Putamen (tissue), 1 donor: ENCODE measurements at regions not wholly inside any gene's neighbourhood (a gene's known extent, or its start where the extent isn't known, plus 50 kb on each side); places are given as distances from the start of the nearest gene placed in this dataset.

Experiments
- DNase-seq: peaks from one replicate; pipeline ENCODE4 v3.0.0-alpha.2; 2016; ENCODE audit warnings: low spot score

GRCh38 chr4:125440814-125441213, 126.1 kb downstream of the FAT4 start:
- DNase-seq: no peak

DNA sequence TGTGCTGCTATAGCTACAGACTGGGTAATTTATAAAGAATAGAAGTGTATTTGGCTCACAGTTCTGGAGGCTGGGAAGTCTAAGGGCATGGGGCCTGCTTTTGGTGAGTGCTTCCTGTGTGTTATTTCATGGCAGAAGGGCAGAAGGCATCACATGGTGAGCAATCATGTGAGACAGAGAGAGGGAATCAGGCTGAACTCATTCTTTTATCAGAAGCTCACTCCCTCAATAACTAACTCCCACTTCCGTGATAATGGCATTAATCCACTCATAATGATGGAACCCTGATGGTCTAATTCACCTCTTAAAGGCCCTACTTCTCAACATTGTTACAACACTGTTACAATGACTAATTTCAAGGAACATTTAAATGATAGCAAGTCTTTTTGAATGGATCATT, 129.4 kb downstream of the FAT4 start:
- DNase-seq: no peak

DNA sequence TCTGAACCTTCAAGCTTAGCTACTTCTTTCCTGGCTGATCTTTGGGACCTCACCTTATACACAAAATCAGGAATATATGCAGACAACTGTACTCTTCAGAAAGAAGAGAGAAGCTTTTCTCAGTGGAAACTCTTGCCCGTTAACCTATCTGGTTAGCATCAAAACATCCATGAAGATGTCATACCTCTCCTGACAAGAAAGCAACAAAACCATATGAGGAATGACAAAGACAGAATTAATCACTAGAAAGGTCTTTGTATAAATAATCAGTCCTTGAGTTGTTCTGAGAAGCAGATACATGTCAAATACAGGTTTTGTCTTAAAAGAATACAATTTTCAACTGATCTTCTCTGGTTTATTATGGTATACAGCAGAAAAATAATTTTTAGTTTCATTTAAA, 130.8 kb downstream of the FAT4 start:
- DNase-seq: no peak

GRCh38 chr4:125447551-125448290, 133.0 kb downstream of the FAT4 start:
- DNase-seq: no peak

- no peak for DNase-seq
Observed at GRCh38 chr4:125456075-125456474, 141.3 kb downstream of the FAT4 start.

DNA sequence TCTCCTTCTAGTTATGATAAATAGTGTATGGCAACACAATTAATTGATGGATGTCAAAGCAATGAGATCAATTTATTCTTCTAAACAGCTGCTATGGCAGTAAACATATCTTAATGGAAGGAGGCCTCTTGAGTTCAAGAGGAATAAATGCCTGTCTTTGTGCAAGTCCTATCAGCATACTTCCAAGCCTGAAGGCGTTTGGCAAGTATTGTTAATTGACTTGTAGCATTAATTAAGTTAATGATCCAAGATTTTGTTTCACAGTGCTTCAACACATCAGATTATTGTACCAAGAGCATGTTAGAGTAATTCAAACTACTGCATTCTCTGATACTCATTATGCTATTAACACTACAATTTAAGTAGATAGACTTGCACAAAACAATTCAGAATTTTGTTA, 144.8 kb downstream of the FAT4 start:
- no peak for DNase-seq

GRCh38 chr4:125461676-125462363, 147.1 kb downstream of the FAT4 start:
- DNase-seq: no peak

GRCh38 chr4:125464146-125464545, 149.4 kb downstream of the FAT4 start:
- DNase-seq: no peak

DNA sequence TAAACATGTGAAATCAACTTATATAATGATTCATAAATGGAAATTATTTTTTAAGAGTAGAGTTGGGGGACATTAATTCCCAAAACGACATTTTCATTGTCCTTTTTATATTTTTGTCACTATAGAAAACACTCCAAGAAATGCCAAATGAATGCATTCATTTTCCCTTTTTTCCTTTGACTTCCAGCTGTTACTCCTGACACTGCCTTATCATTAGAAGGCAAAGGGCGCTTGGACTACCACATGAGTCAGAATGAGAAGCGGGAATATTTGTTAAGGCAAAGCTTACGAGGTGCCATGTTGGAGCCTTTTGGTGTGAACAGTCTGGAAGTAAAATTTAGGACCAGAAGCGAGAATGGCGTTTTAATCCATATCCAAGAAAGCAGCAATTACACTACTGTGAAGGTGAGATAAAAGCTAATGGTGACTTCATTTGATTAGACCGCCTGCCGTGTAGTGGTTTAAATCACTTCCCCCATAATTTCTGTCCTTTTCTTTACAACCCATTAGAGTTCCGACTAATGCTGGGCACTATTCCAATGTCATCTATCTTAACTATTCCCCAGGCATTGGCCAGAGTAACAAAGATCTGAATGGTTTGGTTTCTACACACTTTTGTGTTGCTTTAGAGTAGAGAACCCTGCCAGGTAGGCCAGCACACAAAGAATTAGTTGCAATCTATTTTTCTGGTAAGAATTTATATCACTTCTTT, 166.7 kb downstream of the FAT4 start:
- no peak for DNase-seq

- DNase-seq: no peak
Observed at GRCh38 chr4:125482822-125483221, 168.1 kb downstream of the FAT4 start.

DNA sequence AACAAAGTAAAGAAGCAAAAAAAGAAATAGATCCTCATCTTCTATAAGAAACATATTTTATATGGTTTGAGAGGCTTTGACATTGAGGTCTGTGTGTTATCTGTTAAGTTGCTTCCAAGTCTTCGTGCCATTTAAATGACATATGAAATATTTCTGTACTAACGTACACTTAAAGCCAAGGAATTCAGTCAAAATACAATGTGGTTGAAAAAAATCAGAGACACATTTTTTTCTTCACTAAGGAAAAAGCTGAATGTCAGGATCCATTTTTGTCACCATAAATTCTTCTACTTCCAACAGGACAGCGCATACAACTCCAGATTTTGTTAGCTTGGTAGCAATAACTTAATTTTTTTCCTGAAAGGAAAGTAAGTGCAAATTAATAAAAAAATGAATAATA, 168.5 kb downstream of the FAT4 start:
- no peak for DNase-seq

DNA sequence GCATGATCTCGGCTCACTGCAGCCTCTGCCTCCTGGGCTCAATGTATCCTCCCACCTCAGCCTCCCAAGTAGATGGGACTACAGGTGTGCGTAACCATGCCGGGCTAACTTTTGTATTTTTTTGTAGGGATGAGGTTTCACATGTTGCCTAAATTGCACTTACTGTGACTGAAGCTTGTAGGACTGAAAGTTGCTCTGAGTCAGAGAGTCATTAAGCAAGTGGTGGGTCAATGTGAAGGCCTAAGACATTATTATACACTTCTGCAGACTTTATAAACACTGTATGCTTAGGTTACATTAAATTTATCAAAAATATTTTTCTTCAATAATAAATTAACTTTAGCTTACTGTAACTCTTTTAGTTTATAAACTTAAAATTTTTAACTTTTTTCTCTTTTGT, 170.2 kb downstream of the FAT4 start:
- no peak for DNase-seq

- no peak for DNase-seq
Observed at GRCh38 chr4:125486351-125486750, 171.6 kb downstream of the FAT4 start.

DNA sequence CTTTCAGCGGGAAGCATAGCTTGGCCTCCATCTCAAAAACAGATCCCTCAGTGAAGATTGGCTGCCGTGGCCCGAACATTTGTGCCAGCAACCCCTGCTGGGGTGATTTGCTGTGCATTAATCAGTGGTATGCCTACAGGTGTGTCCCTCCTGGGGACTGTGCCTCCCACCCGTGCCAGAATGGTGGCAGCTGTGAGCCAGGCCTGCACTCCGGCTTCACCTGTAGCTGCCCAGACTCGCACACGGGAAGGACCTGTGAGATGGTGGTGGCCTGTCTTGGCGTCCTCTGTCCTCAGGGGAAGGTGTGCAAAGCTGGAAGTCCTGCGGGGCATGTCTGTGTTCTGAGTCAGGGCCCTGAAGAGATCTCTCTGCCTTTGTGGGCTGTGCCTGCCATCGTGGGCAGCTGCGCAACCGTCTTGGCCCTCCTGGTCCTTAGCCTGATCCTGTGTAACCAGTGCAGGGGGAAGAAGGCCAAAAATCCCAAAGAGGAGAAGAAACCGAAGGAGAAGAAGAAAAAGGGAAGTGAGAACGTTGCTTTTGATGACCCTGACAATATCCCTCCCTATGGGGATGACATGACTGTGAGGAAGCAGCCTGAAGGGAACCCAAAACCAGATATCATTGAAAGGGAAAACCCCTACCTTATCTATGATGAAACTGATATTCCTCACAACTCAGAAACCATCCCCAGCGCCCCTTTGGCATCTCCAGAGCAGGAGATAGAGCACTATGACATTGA, 175.4 kb downstream of the FAT4 start:
- DNase-seq: no peak

GRCh38 chr4:125492957-125493356, 178.2 kb downstream of the FAT4 start:
- no peak for DNase-seq

DNA sequence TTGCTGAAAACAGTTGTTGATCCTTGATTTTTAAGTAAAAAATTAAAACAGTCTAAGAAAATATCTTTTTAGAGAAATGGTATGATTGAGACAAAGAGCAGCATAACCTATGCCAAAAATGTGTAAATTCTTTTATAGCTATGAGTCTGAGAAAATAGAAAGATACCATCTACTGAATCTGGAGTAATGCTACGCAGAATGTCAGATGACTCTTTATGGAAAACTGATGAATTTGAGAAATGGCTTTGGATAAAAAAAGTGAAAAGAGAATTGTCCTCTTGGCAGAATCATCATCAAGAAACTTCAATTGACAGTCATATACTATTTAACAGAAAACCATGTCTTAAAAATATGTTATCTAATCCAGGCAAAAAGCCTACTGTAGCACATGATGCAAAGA, 183.1 kb downstream of the FAT4 start:
- no peak for DNase-seq

GRCh38 chr4:125498981-125499380, 184.2 kb downstream of the FAT4 start:
- DNase-seq: no peak

DNA sequence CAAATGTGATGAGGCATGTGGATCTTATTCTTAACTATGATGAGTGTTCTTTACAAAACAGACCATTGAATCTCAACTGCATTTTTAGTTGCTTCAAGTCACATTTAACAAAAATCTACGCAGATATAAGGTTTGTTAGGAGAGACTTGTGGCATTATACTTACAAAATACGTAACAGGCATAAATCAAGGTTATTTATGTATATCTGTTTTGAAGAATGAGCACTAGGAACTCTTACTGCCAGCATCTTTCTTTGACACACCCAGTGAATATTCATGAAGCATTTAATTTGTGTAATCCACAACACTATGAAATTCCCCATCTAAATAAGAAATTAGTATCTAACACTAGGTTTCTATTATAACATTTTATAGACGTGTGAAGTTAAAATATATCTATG, 186.3 kb downstream of the FAT4 start:
- DNase-seq: no peak

- DNase-seq: no peak
Observed at GRCh38 chr4:125501568-125501967, 186.8 kb downstream of the FAT4 start.

DNA sequence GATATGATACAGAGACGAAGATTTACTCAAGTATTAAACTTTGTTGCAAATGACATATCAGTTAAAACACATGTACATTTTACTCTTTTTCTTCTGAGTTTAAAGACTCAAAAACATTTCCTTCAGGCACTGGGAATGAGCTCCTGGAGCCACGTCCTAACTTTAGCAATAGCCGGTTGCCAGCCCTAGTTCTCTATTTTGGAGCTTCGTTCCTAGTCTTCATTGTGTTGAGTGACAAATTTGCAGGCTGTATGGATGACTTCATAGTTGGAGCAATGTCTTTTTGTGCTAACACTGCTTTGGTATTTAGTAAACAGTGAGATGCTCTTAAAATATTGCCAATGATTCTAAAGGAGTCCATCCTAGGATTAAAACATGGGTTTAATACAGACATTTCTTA, 190.9 kb downstream of the FAT4 start:
- no peak for DNase-seq

- DNase-seq: no peak
Observed at GRCh38 chr4:125507141-125507540, 192.4 kb downstream of the FAT4 start.

GRCh38 chr4:125511715-125512114, 197.0 kb downstream of the FAT4 start:
- no peak for DNase-seq

DNA sequence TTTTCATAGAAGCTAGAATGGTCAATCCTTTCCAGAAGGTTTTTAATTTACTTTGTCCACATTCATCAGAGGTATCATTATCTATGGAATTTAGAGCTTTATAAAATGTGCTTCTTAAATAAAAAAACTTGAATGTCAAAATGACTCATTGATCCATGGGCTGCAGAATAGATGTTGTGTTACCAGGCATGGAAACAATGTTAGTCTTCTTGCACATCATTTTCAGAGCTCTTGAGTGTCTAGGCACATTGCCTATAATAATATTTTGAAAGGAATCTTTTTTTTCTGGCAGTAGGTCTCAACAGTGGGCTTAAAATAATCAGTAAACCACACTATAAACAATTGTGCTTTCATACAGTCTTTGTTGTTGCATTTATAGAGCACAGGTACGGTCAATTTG, 200.3 kb downstream of the FAT4 start:
- DNase-seq: no peak
